Transverse colon (tissue), 4 donors: ENCODE measurements at regions not wholly inside any gene's neighbourhood (a gene's known extent, or its start where the extent isn't known, plus 50 kb on each side); places are given as distances from the start of the nearest gene placed in this dataset.

Experiments used
- DNase-seq: peaks from one replicate; pipeline ENCODE4 v3.0.0-alpha.2; 2019
- H3K27ac ChIP-seq, 4 donors: fragments of 200-600 bp; sonication (generic); 2 replicates each; pipeline ENCODE4 v1.5.1; 2016 to 2018; ENCODE audit warnings: inconsistent platforms in 4 of 4
- H3K27me3 ChIP-seq: fragments of 200-600 bp; sonication (generic); 2 replicates; pipeline ENCODE4 v1.5.1; 2017; ENCODE audit warnings: inconsistent platforms
- H3K36me3 ChIP-seq, 4 donors: fragments of 200-600 bp; sonication (generic); 2 replicates each; pipeline ENCODE4 v1.5.1; 2017 to 2019; ENCODE audit warnings: inconsistent platforms in 4 of 4
- H3K4me1 ChIP-seq, 4 donors: fragments of 200-600 bp; sonication (generic); 2 replicates each; pipeline ENCODE4 v1.5.1; 2017 to 2020; ENCODE audit warnings: inconsistent platforms in 4 of 4
- H3K4me3 ChIP-seq, 4 donors: fragments of 200-600 bp; sonication (generic); 1 replicate in 1 of 4; 2 replicates in 3 of 4; pipeline versions ENCODE4 v1.5.1 to v1.6.1; 2017 to 2019; ENCODE audit warnings: inconsistent platforms in 4 of 4
- H3K9me3 ChIP-seq, 2 donors: fragments of 200-600 bp; sonication (generic); 2 replicates each; pipeline ENCODE4 v1.5.1; 2017 to 2019; ENCODE audit warnings: inconsistent platforms in 2 of 2
- EP300 ChIP-seq: sonication (generic); formaldehyde crosslinking; IDR thresholded peaks from one replicate; pipeline ENCODE4 v1.6.1; 2017; ENCODE audit warnings: antibody characterized with exemption, low read depth
- POLR2A ChIP-seq: fragments of 450-650 bp; IDR thresholded peaks from one replicate; pipeline ENCODE4 v1.6.1; 2016; ENCODE audit warnings: antibody characterized with exemption, mild to moderate bottlenecking, moderate library complexity
- POLR2AphosphoS5 ChIP-seq, 3 donors: sonication (generic); formaldehyde crosslinking; IDR thresholded peaks; one replicate each; pipeline ENCODE4 v1.6.1; 2016; ENCODE audit warnings: antibody characterized with exemption in 3 of 3
- WGBS, 2 donors: methylation state at CpG; one replicate each; pipeline ENCODE4 v1.1.5; 2018; ENCODE audit warnings: low coverage in 1 of 2; 5-methylcytosine and 5-hydroxymethylcytosine counted together
- in situ Hi-C, 4 donors: fragments of 200-750 bp; cut with MboI; loops; one replicate each; pipeline versions ENCODE4 v1.15.0 to v1.15.1; 2017; ENCODE audit warnings: low sequenced_read_pairs in 3 of 4, low pct_ligation_motif_present in 1 of 4, low pct_unique_long_range_greater_than_20kb in 1 of 4
- intact Hi-C: fragments of 100-400 bp; cut with DNase I; formaldehyde crosslinking; loops from one replicate; pipeline ENCODE4 v1.15.1; 2023; ENCODE audit warnings: low total_unique reads
- TF ChIP-seq, protein P1 (sequence below), 5 experiments: fragments of 200-600 bp in 3 of 5; fragments of 450-650 bp in 2 of 5; sonication (generic) in 3 of 5; IDR thresholded peaks; 1 replicate in 2 of 5; 2 replicates in 3 of 5; pipeline ENCODE4 v1.5.1; 2016 to 2017; ENCODE audit warnings: antibody characterized with exemption in 5 of 5, inconsistent platforms in 3 of 5, mild to moderate bottlenecking in 2 of 5, moderate library complexity in 1 of 5

- no peaks in the 10 kb centered on the region for H3K9me3 ChIP-seq
- DNase-seq, result no peak
- H3K36me3 ChIP-seq, result no peaks in the 10 kb centered on the region
- intact Hi-C loops (no loop called here), in situ Hi-C loops (no loop called here)
- peaks cover 0 to 9% (median 2%) of the 10 kb centered on the region in 4 donors for H3K4me1 ChIP-seq
- WGBS, 2 donors, result 86 to 87% methylated on average over 1 of the region's 1 CpG
- H3K27ac ChIP-seq, result no peak overlapping the region
- H3K4me3 ChIP-seq, result no peak overlapping the region
- no peaks in the 10 kb centered on the region for H3K27me3 ChIP-seq
- TF ChIP-seq POLR2AphosphoS5 (IDR thresholded peaks at IDR 0.05) (no peak), EP300 (no peak), POLR2A (no peak)
- TF ChIP-seq, protein P1, sequence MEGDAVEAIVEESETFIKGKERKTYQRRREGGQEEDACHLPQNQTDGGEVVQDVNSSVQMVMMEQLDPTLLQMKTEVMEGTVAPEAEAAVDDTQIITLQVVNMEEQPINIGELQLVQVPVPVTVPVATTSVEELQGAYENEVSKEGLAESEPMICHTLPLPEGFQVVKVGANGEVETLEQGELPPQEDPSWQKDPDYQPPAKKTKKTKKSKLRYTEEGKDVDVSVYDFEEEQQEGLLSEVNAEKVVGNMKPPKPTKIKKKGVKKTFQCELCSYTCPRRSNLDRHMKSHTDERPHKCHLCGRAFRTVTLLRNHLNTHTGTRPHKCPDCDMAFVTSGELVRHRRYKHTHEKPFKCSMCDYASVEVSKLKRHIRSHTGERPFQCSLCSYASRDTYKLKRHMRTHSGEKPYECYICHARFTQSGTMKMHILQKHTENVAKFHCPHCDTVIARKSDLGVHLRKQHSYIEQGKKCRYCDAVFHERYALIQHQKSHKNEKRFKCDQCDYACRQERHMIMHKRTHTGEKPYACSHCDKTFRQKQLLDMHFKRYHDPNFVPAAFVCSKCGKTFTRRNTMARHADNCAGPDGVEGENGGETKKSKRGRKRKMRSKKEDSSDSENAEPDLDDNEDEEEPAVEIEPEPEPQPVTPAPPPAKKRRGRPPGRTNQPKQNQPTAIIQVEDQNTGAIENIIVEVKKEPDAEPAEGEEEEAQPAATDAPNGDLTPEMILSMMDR (IDR thresholded peaks at IDR 0.05), result no peak
Observed at GRCh38 chr9:23594421-23594820, 231.6 kb downstream of the ELAVL2 start.

DNA sequence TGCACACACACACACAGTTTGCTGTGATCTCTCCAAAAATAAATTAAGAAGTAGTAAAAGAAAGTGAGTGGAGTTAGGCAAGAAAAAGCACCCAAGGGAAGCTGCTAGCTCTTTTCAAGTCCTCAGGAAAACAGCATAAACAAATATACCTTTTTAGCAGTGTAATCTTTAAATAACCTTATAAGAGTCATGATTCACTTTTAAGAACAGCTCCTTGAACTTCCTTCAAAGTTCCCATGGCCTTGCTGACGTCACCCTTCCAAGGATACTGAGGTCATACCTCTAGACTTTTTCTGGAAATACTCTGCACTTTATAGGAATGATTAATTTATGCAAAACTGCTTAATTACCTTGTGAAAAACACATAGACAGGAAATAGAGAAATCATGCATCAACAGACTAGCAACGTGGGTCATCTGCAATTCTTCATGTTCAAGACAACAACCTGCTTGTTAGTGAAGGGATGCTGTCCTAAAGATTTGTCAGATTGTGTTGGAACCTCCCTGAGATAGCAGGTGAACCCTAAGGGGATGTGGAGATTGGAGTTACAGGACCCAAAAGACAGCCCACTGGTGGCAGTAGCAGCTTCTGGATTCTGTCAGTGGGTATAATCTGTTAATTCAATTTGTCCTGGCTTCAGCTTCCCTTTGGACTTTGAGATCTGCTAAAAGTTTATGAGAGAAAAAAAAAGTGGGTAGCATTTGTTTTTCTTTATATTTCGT, 229.0 kb downstream of the ELAVL2 start:
- in situ Hi-C loops, result no loop called here

GRCh38 chr9:23598994-23599393, 227.0 kb downstream of the ELAVL2 start:
- no peak for TF ChIP-seq EP300
- TF ChIP-seq POLR2AphosphoS5 (IDR thresholded peaks at IDR 0.05), result no peak
- TF ChIP-seq, protein P1 (IDR thresholded peaks at IDR 0.05), result no peak
- no peak for TF ChIP-seq POLR2A
- H3K27ac ChIP-seq, result no peak overlapping the region

More for the DNA sequence above, 229.0 kb downstream of the ELAVL2 start:
- Histone ChIP-seq H3K27me3 (no peaks in the 10 kb centered on the region), H3K4me3 (no peak overlapping the region), H3K4me1 (no peaks in the 10 kb centered on the region), H3K9me3 (no peaks in the 10 kb centered on the region), H3K27ac (no peak overlapping the region), H3K36me3 (no peaks in the 10 kb centered on the region)
- no peak for TF ChIP-seq EP300
- TF ChIP-seq POLR2AphosphoS5 (IDR thresholded peaks at IDR 0.05), result no peak
- TF ChIP-seq POLR2A, result no peak
- TF ChIP-seq, protein P1 (IDR thresholded peaks at IDR 0.05), result no peak
- DNase-seq, result no peak
- intact Hi-C loops, result no loop called here
- WGBS, 2 donors, result 23 to 37% methylated on average over 2 to 3 of the region's 3 CpGs

GRCh38 chr9:23603311-23603710, 222.7 kb downstream of the ELAVL2 start:
- DNase-seq, result no peak
- WGBS, 2 donors, result 83 to 95% methylated on average over 2 to 7 of the region's 7 CpGs
- Histone ChIP-seq H3K27me3 (no peaks in the 10 kb centered on the region), H3K4me3 (no peak overlapping the region), H3K4me1 (no peaks in the 10 kb centered on the region), H3K27ac (no peak overlapping the region), H3K36me3 (no peaks in the 10 kb centered on the region), H3K9me3 (no peaks in the 10 kb centered on the region)
- TF ChIP-seq POLR2AphosphoS5 (IDR thresholded peaks at IDR 0.05) (no peak), POLR2A (no peak), EP300 (no peak)
- TF ChIP-seq, protein P1 (IDR thresholded peaks at IDR 0.05), result no peak
- in situ Hi-C loops (no loop called here), intact Hi-C loops (no loop called here)

More at GRCh38 chr9:23598994-23599393, 227.0 kb downstream of the ELAVL2 start:
- intact Hi-C loops, result no loop called here
- Histone ChIP-seq H3K9me3 (no peaks in the 10 kb centered on the region), H3K36me3 (no peaks in the 10 kb centered on the region), H3K4me1 (no peaks in the 10 kb centered on the region), H3K4me3 (no peak overlapping the region), H3K27me3 (no peaks in the 10 kb centered on the region)
- WGBS, 2 donors, result 68 to 78% methylated on average over 2 of the region's 2 CpGs
- DNase-seq, result no peak
- in situ Hi-C loops, result no loop called here
